ENCODE measurements at regions not wholly inside any gene's neighbourhood (a gene's known extent, or its start where the extent isn't known, plus 50 kb on each side); places are given as distances from the start of the nearest gene placed in this dataset.
"Not testable (repeated sequence)": the region's sequence is repeated elsewhere in the genome, so short reads cannot be mapped to it uniquely, and the experiment has no call there.

GRCh38 chr20:26201026-26201425, 504.4 kb upstream of the ZNF337 start:
- H3K9me3 Mint-ChIP-seq: peaks cover 17% of the 10 kb centered on the region
- not testable (repeated sequence) for DNase-seq, H3K36me3 Mint-ChIP-seq, H3K4me1 Mint-ChIP-seq, H3K27me3 Mint-ChIP-seq, H3K4me3 Mint-ChIP-seq, H3K27ac Mint-ChIP-seq

GRCh38 chr20:26187329-26187728, 490.7 kb upstream of the ZNF337 start:
- H3K27ac Mint-ChIP-seq, DNase-seq, H3K4me1 Mint-ChIP-seq, H3K4me3 Mint-ChIP-seq, H3K36me3 Mint-ChIP-seq, H3K27me3 Mint-ChIP-seq, H3K9me3 Mint-ChIP-seq: not testable (repeated sequence)

- not testable (repeated sequence) for H3K27ac Mint-ChIP-seq, H3K4me3 Mint-ChIP-seq, DNase-seq, H3K4me1 Mint-ChIP-seq, H3K36me3 Mint-ChIP-seq, H3K9me3 Mint-ChIP-seq
- peaks cover 13% of the 10 kb centered on the region for H3K27me3 Mint-ChIP-seq
These were observed 487.1 kb upstream of the ZNF337 start for GRCh38 chr20:26183720-26184119.

GRCh38 chr20:26181364-26181763, 484.7 kb upstream of the ZNF337 start:
- not testable (repeated sequence) for H3K36me3 Mint-ChIP-seq, H3K27me3 Mint-ChIP-seq, H3K27ac Mint-ChIP-seq, H3K4me1 Mint-ChIP-seq, H3K9me3 Mint-ChIP-seq, H3K4me3 Mint-ChIP-seq, DNase-seq

GRCh38 chr20:26171875-26172274, 475.2 kb upstream of the ZNF337 start:
- not testable (repeated sequence) for H3K9me3 Mint-ChIP-seq, H3K27me3 Mint-ChIP-seq, H3K4me1 Mint-ChIP-seq, H3K27ac Mint-ChIP-seq, H3K36me3 Mint-ChIP-seq, H3K4me3 Mint-ChIP-seq, DNase-seq

- Mint-ChIP-seq H3K4me1 (no peaks in the 10 kb centered on the region), H3K27me3 (no peaks in the 10 kb centered on the region), H3K27ac (no peak overlapping the region), H3K36me3 (no peaks in the 10 kb centered on the region), H3K9me3 (no peaks in the 10 kb centered on the region), H3K4me3 (no peak overlapping the region)
- no peak for DNase-seq
These were observed 472.9 kb upstream of the ZNF337 start for GRCh38 chr20:26169506-26169905.

GRCh38 chr20:26167499-26167898, 470.8 kb upstream of the ZNF337 start:
- Mint-ChIP-seq H3K4me1 (no peaks in the 10 kb centered on the region), H3K27ac (no peak overlapping the region), H3K36me3 (no peaks in the 10 kb centered on the region), H3K4me3 (no peak overlapping the region), H3K27me3 (no peaks in the 10 kb centered on the region), H3K9me3 (no peaks in the 10 kb centered on the region)
- DNase-seq: no peak

GRCh38 chr20:26163890-26164289, 467.2 kb upstream of the ZNF337 start:
- no peak for DNase-seq
- Mint-ChIP-seq H3K4me3 (no peak overlapping the region), H3K9me3 (no peaks in the 10 kb centered on the region), H3K27ac (no peak overlapping the region), H3K36me3 (no peaks in the 10 kb centered on the region), H3K4me1 (no peaks in the 10 kb centered on the region), H3K27me3 (no peaks in the 10 kb centered on the region)

- not testable (repeated sequence) for H3K4me1 Mint-ChIP-seq, H3K4me3 Mint-ChIP-seq, H3K27me3 Mint-ChIP-seq, H3K9me3 Mint-ChIP-seq, H3K36me3 Mint-ChIP-seq, DNase-seq, H3K27ac Mint-ChIP-seq
These were observed 466.5 kb upstream of the ZNF337 start for GRCh38 chr20:26163151-26163550.

GRCh38 chr20:26161741-26162140, 465.1 kb upstream of the ZNF337 start:
- H3K9me3 Mint-ChIP-seq, H3K27me3 Mint-ChIP-seq, H3K36me3 Mint-ChIP-seq, DNase-seq, H3K4me1 Mint-ChIP-seq, H3K4me3 Mint-ChIP-seq, H3K27ac Mint-ChIP-seq: not testable (repeated sequence)

- H3K4me3 Mint-ChIP-seq, H3K27ac Mint-ChIP-seq, H3K4me1 Mint-ChIP-seq, H3K9me3 Mint-ChIP-seq, DNase-seq, H3K36me3 Mint-ChIP-seq, H3K27me3 Mint-ChIP-seq: not testable (repeated sequence)
These were observed 464.3 kb upstream of the ZNF337 start for GRCh38 chr20:26160916-26161315.

GRCh38 chr20:26154224-26154623, 457.6 kb upstream of the ZNF337 start:
- Mint-ChIP-seq H3K4me3 (no peak overlapping the region), H3K27me3 (peaks cover 17% of the 10 kb centered on the region), H3K27ac (no peak overlapping the region), H3K36me3 (no peaks in the 10 kb centered on the region), H3K9me3 (no peaks in the 10 kb centered on the region), H3K4me1 (no peaks in the 10 kb centered on the region)
- DNase-seq: no peak

GRCh38 chr20:26135325-26136110, 438.9 kb upstream of the ZNF337 start:
- H3K4me1 Mint-ChIP-seq: no peaks in the 10 kb centered on the region
- no peak overlapping the region for H3K27ac Mint-ChIP-seq
- no peaks in the 10 kb centered on the region for H3K27me3 Mint-ChIP-seq
- no peaks in the 10 kb centered on the region for H3K36me3 Mint-ChIP-seq
- DNase-seq: no peak
- H3K9me3 Mint-ChIP-seq: peaks cover 1% of the 10 kb centered on the region
- peak overlapping the region; percentile 38 for H3K4me3 Mint-ChIP-seq

GRCh38 chr20:26134606-26135005, 438.0 kb upstream of the ZNF337 start:
- DNase-seq: no peak
- no peaks in the 10 kb centered on the region for H3K36me3 Mint-ChIP-seq
- no peaks in the 10 kb centered on the region for H3K4me1 Mint-ChIP-seq
- no peak overlapping the region for H3K4me3 Mint-ChIP-seq
- H3K9me3 Mint-ChIP-seq: peaks cover 1% of the 10 kb centered on the region
- no peaks in the 10 kb centered on the region for H3K27me3 Mint-ChIP-seq
- H3K27ac Mint-ChIP-seq: no peak overlapping the region

GRCh38 chr20:26133794-26134193, 437.1 kb upstream of the ZNF337 start:
- H3K27me3 Mint-ChIP-seq, DNase-seq, H3K4me1 Mint-ChIP-seq: not testable (repeated sequence)

GRCh38 chr20:26120920-26121319, 424.3 kb upstream of the ZNF337 start:
- not testable (repeated sequence) for H3K27ac Mint-ChIP-seq, H3K4me3 Mint-ChIP-seq, H3K9me3 Mint-ChIP-seq, H3K4me1 Mint-ChIP-seq, H3K27me3 Mint-ChIP-seq, DNase-seq, H3K36me3 Mint-ChIP-seq

More at GRCh38 chr20:26133794-26134193, 437.1 kb upstream of the ZNF337 start:
- H3K4me3 Mint-ChIP-seq, H3K27ac Mint-ChIP-seq, H3K9me3 Mint-ChIP-seq, H3K36me3 Mint-ChIP-seq: not testable (repeated sequence)
